Endothelial cell (in vitro differentiated cells): ENCODE measurements at regions not wholly inside any gene's neighbourhood (a gene's known extent, or its start where the extent isn't known, plus 50 kb on each side); places are given as distances from the start of the nearest gene placed in this dataset.

Experiments used
- DNase-seq: peaks from one replicate; pipeline ENCODE4 v3.0.0; 2021; ENCODE audit warnings: low spot score
- H3K27ac Mint-ChIP-seq: one replicate; pipeline ENCODE4 v1.8.0; 2021; ENCODE audit warnings: mixed read lengths, inconsistent platforms; ENCODE audit not compliant: unreplicated experiment
- H3K27me3 Mint-ChIP-seq: one replicate; pipeline ENCODE4 v1.8.0; 2021; ENCODE audit warnings: mild to moderate bottlenecking, moderate library complexity, mixed read lengths, inconsistent platforms; ENCODE audit not compliant: unreplicated experiment
- H3K36me3 Mint-ChIP-seq: one replicate; pipeline ENCODE4 v1.8.0; 2021; ENCODE audit warnings: mild to moderate bottlenecking, low read depth, mixed read lengths, inconsistent platforms; ENCODE audit not compliant: unreplicated experiment
- H3K4me1 Mint-ChIP-seq: one replicate; pipeline ENCODE4 v1.8.0; 2021; ENCODE audit warnings: mild to moderate bottlenecking, mixed read lengths, inconsistent platforms; ENCODE audit not compliant: unreplicated experiment
- H3K4me3 Mint-ChIP-seq: one replicate; pipeline ENCODE4 v1.8.0; 2021; ENCODE audit warnings: mild to moderate bottlenecking, mixed read lengths, inconsistent platforms; ENCODE audit not compliant: unreplicated experiment
- H3K9me3 Mint-ChIP-seq: one replicate; pipeline ENCODE4 v1.8.0; 2021; ENCODE audit warnings: mixed read lengths, inconsistent platforms; ENCODE audit not compliant: unreplicated experiment
- CTCF ChIP-seq: fragments of 200-600 bp; sonication (generic); IDR thresholded peaks from one replicate; pipeline ENCODE4 v1.5.0; 2021; ENCODE audit warnings: antibody characterized with exemption; ENCODE audit not compliant: unreplicated experiment

- Mint-ChIP-seq H3K36me3 (no peaks in the 10 kb centered on the region), H3K4me3 (no peak overlapping the region), H3K9me3 (no peaks in the 10 kb centered on the region), H3K27ac (no peak overlapping the region), H3K4me1 (no peaks in the 10 kb centered on the region), H3K27me3 (no peaks in the 10 kb centered on the region)
- TF ChIP-seq CTCF: no peak
- no peak for DNase-seq
These were observed 156.0 kb upstream of the PTBP2 start for GRCh38 chr1:96565546-96565945.

- Mint-ChIP-seq H3K36me3 (no peaks in the 10 kb centered on the region), H3K4me3 (no peak overlapping the region), H3K27me3 (no peaks in the 10 kb centered on the region), H3K27ac (no peak overlapping the region), H3K9me3 (no peaks in the 10 kb centered on the region), H3K4me1 (no peaks in the 10 kb centered on the region)
- DNase-seq: no peak
- no peak for TF ChIP-seq CTCF
These were observed 152.9 kb upstream of the PTBP2 start for GRCh38 chr1:96568639-96569038.

- H3K9me3 Mint-ChIP-seq: no peaks in the 10 kb centered on the region
- H3K36me3 Mint-ChIP-seq: no peaks in the 10 kb centered on the region
- no peak overlapping the region for H3K27ac Mint-ChIP-seq
These were observed 152.3 kb upstream of the PTBP2 start for GRCh38 chr1:96569288-96569687.

GRCh38 chr1:96579636-96580035, 141.9 kb upstream of the PTBP2 start:
- H3K27me3 Mint-ChIP-seq: no peaks in the 10 kb centered on the region
- no peaks in the 10 kb centered on the region for H3K9me3 Mint-ChIP-seq
- no peaks in the 10 kb centered on the region for H3K4me1 Mint-ChIP-seq
- no peak overlapping the region for H3K4me3 Mint-ChIP-seq
- H3K36me3 Mint-ChIP-seq: no peaks in the 10 kb centered on the region
- no peak for DNase-seq
- no peak for TF ChIP-seq CTCF
- no peak overlapping the region for H3K27ac Mint-ChIP-seq

More at GRCh38 chr1:96569288-96569687, 152.3 kb upstream of the PTBP2 start:
- no peak overlapping the region for H3K4me3 Mint-ChIP-seq
- TF ChIP-seq CTCF: no peak
- no peaks in the 10 kb centered on the region for H3K4me1 Mint-ChIP-seq
- H3K27me3 Mint-ChIP-seq: no peaks in the 10 kb centered on the region
- no peak for DNase-seq

GRCh38 chr1:96580920-96581319, 140.7 kb upstream of the PTBP2 start:
- no peak for DNase-seq
- no peaks in the 10 kb centered on the region for H3K4me1 Mint-ChIP-seq

More at GRCh38 chr1:96580920-96581319, 140.7 kb upstream of the PTBP2 start:
- H3K27ac Mint-ChIP-seq: no peak overlapping the region
- no peak overlapping the region for H3K4me3 Mint-ChIP-seq
- H3K27me3 Mint-ChIP-seq: no peaks in the 10 kb centered on the region
- no peaks in the 10 kb centered on the region for H3K9me3 Mint-ChIP-seq
- TF ChIP-seq CTCF: no peak
- H3K36me3 Mint-ChIP-seq: no peaks in the 10 kb centered on the region
